NCI-H82 (cell line): ENCODE measurements at regions not wholly inside any gene's neighbourhood (a gene's known extent, or its start where the extent isn't known, plus 50 kb on each side); places are given as distances from the start of the nearest gene placed in this dataset.

ENCODE experiments used
- DNase-seq: peaks from one replicate; lab custom pipeline; 2025; lab: John Stamatoyannopoulos, UW

DNA sequence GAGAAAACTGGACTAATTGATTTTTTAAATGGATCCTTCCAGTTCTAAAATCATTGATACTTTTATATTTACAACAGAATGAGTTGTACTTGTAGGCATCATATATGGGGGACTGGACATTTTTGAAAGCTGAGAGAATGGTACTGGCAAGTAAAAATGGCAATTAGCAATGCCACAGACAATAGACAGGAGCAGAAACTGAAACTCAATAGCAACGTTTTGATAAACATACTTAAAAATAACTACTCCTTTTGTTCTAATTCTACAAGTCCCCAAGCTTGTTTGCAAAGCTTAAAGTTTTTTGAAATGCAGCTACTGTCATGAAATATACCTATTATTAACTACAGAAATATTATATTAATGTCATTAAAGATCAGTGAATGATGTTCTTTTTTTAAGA, 52.8 kb upstream of the FBXL7 start:
- no peak for DNase-seq

DNA sequence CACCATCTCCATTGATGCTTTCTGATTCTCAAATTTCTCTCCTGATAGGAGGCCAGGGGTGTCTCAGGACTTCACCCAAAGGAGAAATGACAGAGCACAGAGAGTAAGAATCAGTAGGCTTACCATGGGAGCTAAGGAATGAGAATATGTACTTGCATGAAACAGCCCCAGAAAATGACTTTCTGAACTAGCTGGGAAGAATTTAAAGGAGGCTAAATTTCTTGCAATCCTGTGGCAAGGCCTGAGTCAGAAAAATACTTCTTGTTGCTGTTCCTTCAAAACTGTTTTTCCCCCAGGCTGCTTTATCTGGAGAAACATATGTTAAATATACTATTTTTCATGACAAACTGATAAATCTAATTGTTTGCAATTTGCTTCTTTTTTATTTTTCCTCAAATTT, 53.4 kb upstream of the FBXL7 start:
- DNase-seq = no peak

DNA sequence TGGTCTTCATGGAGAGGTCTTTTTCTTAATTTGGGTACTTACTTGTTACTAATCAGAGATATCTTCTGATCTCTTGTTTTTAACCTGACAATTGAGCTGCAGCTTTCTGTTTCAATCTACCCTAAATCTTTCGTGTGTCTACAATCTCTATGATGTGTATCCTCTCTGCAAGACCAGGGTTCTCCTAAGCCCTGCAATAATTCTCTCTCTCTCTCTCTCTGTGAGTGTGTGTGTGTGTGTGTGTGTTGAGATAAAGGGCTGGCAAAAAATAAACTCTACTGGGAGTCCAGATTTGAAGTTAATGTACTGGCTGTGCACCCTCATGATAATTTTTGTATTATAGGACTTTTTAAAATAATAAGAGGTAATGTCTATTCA, 57.8 kb upstream of the FBXL7 start:
- no peak for DNase-seq

DNA sequence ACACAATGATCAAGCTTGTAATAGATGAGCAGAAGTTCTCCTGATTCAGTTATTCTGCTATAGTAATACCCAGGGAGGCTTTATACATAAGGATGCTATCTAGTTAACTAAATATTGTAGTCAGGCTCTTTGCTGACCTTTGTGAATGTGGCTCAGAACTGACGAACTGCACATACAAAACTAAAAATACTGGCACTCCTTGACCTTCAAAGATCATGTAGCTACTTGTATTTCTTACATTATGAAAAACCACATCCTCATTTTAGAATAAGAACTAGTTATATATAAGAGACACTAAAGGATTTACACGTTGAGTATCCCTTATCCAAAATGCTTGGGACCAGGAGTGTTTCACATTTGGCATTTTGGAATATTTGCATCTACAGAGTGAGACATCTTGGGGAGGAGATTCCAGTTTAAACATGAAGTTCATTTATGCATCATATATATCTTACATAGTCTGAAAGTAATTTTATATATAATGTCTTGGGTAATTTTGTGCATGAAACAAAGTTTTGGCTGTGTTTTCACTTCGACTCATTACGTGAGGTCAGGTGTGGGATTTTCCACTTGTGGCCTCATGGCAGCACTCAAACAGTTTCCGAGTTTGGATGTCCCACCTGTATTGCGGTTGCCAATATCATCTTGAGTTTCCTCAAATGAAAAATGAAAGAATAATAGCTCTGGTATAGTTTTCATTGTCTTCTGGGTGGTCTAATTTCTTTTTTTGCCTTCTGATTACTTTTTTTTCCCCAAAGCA, 58.4 kb upstream of the FBXL7 start:
- no peak for DNase-seq

DNA sequence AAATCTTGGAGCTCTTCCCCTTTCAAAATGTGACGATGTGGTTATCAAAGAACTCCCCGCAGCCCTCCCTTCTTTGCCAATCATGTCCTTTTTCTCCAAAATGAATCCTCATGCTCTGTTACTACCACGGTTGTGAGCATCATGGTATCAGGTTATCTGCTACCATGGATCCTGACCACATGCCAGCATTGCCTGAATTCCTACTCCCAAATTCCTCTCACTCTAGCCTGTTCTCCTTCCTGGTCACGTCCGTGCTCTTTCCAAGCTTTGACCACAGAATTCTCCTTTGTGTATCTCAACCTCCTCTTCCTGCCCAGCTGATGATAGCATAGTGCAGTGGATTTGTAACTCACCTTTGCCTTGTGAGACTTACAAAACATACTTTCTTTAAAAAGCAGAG, 59.5 kb upstream of the FBXL7 start:
- DNase-seq = no peak

DNA sequence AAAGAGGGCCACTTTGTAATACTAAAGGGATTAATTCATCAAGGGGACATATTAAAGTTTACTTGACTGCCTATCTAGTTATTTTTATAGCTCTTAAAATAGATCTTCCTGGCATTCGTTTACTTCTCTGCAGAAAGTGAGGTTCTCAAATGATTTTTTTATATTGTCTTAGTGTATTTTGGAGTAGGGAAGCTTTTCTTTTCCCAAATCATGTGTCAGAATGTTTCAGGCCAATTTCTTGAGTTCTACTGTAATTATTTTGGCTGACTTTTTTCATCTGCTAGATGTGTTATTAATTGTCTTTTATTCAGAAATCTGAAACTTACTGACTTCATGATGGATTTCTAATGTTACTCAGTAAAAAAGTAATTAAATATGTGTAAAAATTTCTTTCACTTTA, 60.2 kb upstream of the FBXL7 start:
- DNase-seq = no peak

DNA sequence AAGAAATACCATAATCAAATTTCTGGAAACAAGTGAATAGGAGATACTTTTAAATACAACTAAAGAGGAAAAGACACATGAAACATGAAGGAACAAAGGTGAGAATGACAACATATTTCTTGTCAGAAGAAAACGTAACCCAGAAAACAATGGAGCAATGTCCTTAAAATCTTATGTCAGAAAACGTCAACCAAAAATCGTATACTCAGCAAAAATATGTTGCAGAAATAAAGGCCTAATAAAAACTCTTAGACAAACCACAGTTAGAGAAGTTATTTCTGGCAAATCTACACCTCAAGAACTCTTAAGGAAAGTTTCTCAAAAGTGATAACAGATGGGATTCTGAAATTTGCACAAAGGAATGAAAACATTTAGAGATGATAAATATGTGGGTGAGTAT, 66.3 kb upstream of the FBXL7 start:
- DNase-seq = no peak

DNA sequence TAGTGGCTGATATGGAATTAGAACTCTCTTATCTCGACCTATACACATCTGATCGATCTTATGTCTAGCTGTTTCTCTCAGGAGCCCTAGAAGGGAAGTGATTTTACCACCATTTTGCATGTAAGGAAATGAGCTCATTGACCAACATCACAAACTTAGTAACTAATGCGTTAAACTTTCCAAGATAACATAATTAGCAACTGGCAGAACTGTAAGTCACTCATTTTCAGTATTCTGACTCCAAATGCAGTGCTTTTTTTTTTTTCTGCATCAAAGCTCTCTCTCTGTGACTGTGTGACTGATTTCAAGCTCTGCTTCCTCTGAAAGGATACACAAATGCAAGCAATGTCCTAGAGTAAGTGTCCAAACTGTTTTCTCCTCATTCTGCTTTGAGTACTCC, 68.1 kb upstream of the FBXL7 start:
- no peak for DNase-seq

DNA sequence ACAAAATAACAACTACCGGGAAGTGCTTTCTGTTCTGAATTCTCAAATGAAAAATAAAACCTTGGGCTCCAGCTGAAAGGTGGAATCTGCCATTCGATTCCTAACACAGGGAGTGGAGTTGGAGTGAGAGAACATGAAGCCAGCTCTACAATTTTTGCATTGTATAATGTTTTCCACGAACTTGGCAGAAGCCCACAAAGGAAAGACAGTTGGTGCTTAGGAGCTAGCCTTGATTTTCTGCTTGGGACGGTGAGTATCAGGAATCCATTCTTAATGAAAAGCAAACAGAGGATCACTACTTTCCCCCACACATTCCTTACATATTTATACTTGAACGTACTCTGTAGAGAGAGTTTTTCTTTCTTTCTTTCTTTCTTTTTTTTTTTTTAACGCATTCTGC, 74.2 kb upstream of the FBXL7 start:
- no peak for DNase-seq

DNA sequence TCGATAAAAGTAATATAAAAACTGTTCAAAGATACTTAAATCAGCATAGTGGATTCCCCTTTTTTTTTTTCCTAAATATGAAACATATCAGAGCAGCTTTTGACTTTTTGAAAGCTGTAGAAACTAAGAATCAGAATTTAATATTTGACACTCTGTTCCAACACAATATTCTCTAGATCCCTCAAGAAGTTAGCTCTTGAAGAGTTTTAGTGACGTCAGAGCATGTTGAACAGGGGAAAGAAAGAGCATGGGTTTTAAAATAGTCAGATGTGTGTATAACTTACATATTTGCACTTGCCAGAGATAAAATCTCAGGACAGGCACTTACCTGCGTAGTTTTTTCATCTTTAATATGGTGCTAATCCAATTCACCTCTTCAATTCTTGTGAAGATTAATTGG, 75.2 kb upstream of the FBXL7 start:
- no peak for DNase-seq

DNA sequence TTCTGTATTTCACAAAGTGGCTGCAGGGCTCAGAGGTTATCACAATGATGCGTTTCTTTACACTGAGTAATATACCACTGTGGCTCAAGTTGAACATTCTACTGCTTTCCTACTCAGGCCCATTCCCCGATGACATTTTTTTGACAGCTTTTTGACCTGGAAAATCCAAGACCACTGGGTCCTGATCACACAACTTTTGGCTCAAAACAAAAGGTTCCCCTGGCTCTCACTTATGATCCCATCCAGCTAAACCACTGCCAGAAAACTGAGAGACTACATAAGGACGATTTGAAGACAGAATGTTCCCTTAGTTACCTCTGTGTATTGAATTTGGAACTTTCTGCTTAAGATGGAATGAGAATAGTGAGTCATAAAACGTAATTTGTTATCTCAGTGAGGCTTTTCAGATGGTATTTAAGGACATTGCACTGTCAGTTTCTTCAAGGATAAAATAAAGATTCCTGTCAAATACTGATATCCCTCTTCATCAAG, 78.0 kb upstream of the FBXL7 start:
- DNase-seq = no peak

DNA sequence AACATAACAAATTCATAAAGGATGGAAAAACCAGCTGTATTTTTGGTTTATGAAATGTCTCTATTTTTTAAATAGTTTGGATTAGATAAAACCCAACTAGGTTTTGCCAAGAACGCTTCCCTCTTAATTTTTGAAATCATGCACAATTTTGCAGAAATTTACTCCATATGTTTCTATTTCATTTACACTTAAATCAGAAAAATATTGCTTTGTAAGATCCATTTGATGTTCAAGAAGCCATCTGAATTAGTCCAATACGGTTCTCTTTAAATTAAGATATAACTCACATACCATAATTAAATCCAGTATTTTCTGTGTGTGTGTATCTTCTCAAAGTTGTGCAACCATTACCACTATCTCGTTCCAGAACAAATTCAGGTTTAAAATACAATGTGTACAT, 78.6 kb upstream of the FBXL7 start:
- DNase-seq = no peak

DNA sequence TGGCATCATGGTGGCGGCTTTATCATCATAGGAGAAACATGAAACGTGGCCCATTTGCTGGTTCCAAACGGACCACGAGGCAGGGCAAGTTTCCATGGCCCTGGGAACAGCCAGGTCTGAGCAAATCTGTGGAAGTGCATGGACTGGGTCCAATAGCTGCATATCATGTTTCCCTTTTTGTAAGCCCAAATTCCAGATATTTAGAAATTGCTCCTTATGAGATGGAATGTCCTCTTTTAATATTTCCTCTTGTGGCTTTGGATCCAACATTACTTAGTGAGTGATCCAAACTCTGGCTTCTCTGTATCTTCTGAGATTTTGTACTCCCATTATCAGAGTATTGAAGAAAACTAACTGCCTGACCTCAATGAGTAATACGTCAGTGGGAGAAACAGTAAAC, 79.8 kb upstream of the FBXL7 start:
- DNase-seq = no peak

DNA sequence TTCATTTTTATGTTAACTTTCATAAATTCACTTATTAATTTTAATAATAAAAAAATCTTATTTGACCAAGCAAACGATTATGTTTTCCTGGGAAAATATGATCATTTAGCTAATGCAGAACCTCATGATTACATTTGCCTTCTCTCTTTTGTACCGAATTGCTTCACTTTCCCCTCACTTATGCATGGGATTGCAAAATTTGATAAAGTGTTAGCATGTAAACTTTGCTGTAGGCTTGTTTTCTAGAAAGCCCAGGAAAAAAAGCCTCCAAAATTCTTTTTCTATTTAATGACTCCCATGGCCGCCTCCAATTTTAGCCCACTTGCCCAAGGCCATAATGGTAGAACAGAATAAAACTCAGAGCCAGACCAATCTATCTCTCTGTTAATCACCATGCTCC, 82.8 kb upstream of the FBXL7 start:
- no peak for DNase-seq

DNA sequence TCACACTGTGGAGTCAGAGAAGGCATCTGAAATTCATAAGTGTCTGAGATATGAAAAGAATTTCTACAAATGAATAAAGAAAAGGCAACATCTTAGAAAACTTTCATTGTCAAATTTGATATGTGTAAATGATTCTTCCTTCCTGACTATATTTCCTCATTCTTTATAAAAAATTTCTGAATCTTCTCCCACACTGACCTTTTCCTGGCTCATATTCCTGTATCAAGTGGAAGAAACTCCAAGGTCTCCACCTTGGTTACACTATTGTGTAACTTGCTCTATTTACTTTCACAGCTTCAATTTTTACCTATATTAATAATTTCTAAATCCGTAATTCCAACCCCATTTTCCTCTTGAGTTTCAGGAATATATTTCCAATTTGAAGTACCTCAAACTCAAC, 93.5 kb upstream of the FBXL7 start:
- no peak for DNase-seq

DNA sequence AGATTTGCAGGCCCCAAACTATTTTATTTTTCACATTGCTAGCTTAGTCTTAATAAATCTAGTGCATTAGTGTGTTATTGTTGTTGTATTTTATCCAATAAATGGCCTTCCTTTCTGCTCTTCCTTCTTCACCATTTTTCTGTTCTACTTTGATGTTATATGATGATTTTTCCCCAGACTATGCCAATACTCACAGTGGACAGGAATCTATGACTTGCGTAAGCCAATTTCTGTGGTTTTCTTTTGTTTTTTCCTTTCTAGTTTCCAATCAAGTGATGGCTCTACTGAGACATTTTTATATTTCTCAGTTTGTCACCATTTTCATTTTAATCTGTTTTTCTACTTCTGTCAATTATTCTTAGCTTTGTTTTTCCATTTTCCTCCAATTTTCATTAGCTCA, 106.8 kb upstream of the FBXL7 start:
- DNase-seq = no peak

DNA sequence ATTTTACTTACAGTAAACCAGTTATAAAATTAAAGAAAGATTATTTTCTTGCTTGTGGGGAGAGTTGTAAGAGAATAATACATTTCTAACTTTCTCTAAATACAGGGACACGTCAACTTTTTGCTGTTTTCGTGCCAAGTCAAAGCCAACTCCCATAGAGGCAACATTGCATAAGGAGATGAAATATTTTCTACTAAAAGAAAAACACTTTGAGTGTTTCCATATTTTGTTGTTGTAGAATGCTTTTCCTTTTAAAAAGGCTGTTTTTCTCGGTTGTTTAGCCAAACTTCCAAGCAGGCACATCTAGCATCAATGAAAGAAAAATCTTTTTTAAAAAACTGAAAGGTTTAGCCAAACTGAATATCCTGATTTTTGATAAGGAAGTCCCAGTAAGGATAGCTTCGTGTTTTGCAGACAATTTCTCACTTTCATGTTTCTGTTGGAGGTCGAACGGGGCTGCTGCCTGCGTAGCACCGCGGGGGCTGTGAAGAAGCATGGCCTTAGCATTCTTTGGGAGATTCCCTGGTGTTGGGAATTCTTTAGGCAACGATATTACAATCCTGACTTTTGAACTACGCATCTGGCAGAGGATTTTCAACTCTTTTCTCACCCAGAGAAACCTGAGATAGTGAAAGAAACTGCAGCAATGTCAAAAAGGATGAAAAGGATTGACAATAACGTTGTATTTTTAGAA, 108.1 kb upstream of the FBXL7 start:
- no peak for DNase-seq

DNA sequence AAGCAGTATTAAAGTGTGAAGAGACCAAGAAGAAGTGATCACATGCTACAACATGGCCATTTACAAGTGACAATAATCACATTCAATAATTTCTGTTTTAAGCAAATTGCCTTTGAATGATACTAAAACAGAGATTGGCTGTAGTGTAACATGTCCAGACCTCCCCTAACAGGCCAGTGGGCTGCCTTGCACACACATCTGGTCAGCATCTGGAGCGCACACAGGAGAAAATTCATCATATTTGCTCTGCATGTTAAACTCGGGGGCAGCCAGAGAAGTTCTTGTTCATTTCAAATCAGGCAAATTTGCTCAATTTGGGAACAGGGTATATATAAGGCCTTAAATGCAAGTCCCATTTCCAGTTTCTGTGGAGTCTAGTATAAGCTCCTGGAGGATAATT, 111.1 kb upstream of the FBXL7 start:
- no peak for DNase-seq

DNA sequence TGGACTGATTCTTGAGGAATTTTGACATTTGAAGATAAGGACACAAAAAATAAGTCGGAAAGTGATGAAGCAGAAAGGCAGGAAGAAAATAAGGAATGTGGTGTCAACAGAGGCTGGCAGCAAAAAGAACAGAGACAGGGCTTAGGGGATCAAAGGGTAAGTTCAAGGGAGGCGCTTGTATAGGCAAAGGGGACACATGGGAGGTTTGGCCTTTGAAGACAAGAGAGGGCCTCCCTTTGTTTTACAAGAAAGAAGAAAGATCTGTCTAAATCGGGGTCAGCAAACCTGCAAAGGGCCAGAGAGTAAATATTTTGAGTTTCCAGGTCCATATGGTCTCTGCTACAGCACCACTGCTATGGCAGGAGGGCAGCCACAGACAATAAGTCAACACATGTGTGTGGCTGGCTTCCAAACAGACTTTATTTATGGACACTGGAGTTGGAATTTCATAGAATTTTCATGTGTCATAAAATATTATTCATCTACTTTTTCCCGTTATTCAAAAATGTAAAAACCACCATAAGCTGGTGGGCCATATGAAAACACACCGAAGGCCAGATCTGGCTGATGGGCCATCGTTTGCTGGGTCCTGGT, 112.0 kb upstream of the FBXL7 start:
- DNase-seq = no peak

DNA sequence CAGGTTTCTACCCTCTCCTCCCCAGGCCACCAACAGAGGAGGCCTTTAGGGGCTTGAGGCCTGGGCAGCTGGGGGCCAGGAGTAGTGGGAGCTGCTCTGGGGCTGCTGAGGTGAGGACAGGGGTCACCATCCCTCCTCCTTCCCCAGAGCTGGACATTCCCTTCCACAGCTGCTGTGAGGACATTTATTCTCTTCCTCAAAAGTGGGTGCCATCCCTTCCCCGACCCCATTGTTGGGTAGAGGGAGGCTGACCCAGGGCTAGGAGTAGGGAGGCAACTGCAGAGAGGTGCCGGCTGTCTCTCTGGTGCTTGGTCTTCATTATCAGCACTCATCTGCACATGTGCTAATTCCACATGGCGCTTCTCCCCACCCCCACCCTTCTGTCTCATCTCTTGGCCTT, 113.9 kb upstream of the FBXL7 start:
- no peak for DNase-seq

DNA sequence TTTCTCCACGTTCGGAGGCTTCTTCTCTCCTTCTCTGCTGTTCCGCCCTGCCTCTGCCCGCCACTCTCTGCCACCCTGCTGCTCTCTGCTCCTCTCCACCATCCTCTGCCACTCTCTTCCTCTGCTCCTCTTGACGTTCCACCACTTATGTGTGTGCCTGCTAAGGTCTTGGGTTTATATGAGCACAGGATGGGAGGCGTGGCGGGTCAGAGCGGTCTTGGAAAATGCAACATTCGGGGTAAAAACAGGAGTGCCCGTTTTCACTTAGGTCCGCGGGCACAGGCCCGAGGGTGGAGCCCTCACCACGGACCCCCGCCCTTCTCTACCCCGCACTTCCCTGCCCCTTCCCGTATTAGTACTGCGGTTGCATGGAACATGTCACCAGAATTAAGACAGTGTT, 114.4 kb upstream of the FBXL7 start:
- DNase-seq = no peak

DNA sequence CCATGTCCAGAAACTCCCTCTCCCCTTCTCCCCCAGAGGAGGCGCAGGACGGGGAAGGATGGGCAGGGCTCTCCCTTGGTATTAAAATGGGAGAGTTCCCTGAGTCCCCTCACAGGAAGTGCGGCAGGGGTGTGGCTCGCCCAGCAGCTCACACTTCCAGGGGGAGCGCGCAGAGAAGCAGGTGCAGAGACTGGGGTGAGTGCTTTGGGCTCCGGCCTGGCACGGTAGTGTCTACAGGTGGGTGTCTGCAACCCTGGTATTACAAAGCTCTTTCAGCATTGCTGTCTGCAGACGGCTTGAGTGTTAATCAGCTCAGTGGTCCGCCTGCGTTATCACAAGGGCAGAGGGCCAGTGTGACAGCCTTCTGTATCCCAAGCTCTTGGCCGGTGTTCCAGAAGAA, 114.9 kb upstream of the FBXL7 start:
- DNase-seq = no peak

DNA sequence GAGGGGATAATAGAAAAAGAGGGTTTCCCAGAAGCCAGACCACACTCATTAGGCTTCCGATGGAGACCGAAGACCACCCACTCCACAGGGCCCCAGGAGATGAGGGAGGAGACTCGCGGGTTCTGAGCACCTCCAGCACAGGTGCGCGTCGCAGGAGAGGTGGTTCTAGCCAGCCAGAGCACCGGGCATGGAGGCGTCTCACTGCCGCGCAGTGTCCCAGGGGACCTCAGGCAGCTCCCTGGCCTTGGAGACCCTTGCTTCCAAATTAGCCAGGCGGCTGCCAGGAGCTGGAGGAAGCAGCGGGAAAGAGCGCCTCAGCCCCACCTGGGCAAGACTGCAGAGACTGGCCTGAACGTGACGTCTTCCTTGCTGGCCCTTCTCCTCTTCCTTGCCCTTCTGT, 115.4 kb upstream of the FBXL7 start:
- no peak for DNase-seq

DNA sequence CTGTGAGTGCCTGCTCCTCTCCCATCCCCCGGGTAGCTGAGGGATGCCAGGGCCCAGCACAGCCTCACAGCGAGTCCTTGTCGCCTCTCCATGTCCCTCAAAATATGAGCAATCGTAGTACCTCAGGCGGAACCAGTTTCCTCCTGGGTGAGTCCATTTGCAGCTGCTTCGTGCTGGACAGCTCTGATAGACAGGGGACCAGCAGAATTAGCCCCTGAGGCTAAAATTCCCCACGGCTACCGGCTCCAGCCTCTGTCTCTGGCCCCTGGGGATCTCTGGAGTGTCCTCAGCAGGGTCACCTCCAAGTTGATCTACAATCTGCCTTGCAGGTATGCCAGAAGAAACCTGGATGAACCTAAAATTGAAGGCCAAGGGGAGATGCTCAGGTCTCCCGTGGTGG, 115.8 kb upstream of the FBXL7 start:
- DNase-seq = no peak
